ENCODE measurements at regions not wholly inside any gene's neighbourhood (a gene's known extent, or its start where the extent isn't known, plus 50 kb on each side); places are given as distances from the start of the nearest gene placed in this dataset.

DNA sequence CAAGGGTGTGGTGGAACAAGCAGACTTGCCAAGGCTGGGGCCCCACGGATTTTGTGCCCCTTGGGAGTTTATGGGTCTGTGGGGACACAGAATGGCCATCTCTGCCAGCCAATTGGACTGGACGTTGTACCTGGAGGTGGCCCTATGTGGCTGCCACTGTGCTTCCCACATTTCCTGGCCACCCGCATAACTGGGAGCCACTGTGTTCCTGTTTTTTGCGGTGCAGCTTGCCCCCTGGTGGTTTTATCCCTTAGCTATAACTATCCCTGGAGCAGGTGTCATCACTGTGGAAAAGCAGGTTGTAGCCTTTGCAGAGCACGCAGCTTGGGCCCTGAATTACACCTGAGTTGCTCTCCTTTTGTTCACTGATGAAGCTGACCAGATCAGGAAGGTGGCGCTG, 306.3 kb downstream of the ZPLD1 start:
- peak in 2 of 3 experiments; percentile 46 to 47 for TF ChIP-seq CTCF (optimal IDR thresholded peaks at IDR 0.05 in 1 of 3, IDR thresholded peaks at IDR 0.05 in 1 of 3, conservative IDR thresholded peaks at IDR 0.05 in 1 of 3; ENCODE audit: extremely low read depth in 1 of 3, insufficient read depth in 2 of 3, low read length in 3 of 3)
- no peak for TF ChIP-seq EZH2 (IDR thresholded peaks at IDR 0.05; ENCODE audit: low read length)
